Adrenal gland (tissue), 5 donors: ENCODE measurements at regions not wholly inside any gene's neighbourhood (a gene's known extent, or its start where the extent isn't known, plus 50 kb on each side); places are given as distances from the start of the nearest gene placed in this dataset.

Source experiments
- POLR2A ChIP-seq, 2 donors: fragments of 450-650 bp; IDR thresholded peaks; one replicate each; pipeline ENCODE4 v1.6.1; 2017; ENCODE audit warnings: antibody characterized with exemption in 2 of 2, mild to moderate bottlenecking in 2 of 2, moderate library complexity in 1 of 2
- TF ChIP-seq, protein P1 (sequence below), 6 experiments: fragments of 450-650 bp in 4 of 6; fragments of 200-600 bp in 2 of 6; sonication (generic) in 1 of 6; IDR thresholded peaks; 1 replicate in 5 of 6; 2 replicates in 1 of 6; pipeline versions ENCODE4 v1.5.1 to v1.8.0; 2016 to 2021; ENCODE audit warnings: antibody characterized with exemption in 6 of 6, mild to moderate bottlenecking in 2 of 6, moderate library complexity in 1 of 6
- donor health status: DM: no; HTN: no; CAD: no.

DNA sequence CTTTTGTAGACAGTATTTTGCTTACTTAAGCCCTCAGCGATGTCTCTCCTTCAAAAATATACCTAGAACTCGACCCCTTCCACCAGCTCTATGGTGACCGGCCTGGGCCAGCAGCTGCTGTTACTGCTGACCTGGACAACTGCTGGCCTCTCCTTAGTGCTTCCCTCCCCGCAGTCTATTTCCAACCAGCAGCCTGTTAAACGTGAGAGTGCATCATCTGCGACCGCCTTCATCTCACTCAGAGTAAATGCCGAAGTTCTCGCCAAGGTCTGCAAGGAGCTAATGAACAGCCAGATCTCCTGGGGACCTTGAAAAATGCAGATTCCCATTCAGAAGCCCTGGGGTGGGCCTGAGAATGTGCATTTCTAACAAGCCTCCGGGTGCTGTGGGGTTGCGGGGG is 86.7 kb downstream of the RPLP1 start:
- TF ChIP-seq, protein P1, sequence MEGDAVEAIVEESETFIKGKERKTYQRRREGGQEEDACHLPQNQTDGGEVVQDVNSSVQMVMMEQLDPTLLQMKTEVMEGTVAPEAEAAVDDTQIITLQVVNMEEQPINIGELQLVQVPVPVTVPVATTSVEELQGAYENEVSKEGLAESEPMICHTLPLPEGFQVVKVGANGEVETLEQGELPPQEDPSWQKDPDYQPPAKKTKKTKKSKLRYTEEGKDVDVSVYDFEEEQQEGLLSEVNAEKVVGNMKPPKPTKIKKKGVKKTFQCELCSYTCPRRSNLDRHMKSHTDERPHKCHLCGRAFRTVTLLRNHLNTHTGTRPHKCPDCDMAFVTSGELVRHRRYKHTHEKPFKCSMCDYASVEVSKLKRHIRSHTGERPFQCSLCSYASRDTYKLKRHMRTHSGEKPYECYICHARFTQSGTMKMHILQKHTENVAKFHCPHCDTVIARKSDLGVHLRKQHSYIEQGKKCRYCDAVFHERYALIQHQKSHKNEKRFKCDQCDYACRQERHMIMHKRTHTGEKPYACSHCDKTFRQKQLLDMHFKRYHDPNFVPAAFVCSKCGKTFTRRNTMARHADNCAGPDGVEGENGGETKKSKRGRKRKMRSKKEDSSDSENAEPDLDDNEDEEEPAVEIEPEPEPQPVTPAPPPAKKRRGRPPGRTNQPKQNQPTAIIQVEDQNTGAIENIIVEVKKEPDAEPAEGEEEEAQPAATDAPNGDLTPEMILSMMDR (IDR thresholded peaks at IDR 0.05), result no peak
- TF ChIP-seq POLR2A (IDR thresholded peaks at IDR 0.05), result no peak
